Stimulated activated CD8-positive, alpha-beta memory T cell treated with anti-CD3 and anti-CD28 coated beads, Interleukin-7, amount 100 ng/mL, for 24 hours (primary cell): ENCODE measurements at regions not wholly inside any gene's neighbourhood (a gene's known extent, or its start where the extent isn't known, plus 50 kb on each side); places are given as distances from the start of the nearest gene placed in this dataset.

ENCODE experiments used
- DNase-seq: peaks from one replicate; pipeline ENCODE4 v3.0.0-alpha.2; 2020; ENCODE audit warnings: low read depth

- DNase-seq, result no peak
These were observed 212.1 kb upstream of the TNRC6C start for GRCh38 chr17:77746393-77746792.

GRCh38 chr17:77746896-77747554 lies 211.5 kb upstream of the TNRC6C start:
- DNase-seq, result no peak

- no peak for DNase-seq
These were observed 210.1 kb upstream of the TNRC6C start for GRCh38 chr17:77748436-77748835.

GRCh38 chr17:77749321-77749751 lies 209.2 kb upstream of the TNRC6C start:
- DNase-seq, result no peak

- DNase-seq, result no peak
These were observed 208.5 kb upstream of the TNRC6C start for GRCh38 chr17:77749989-77750388.

GRCh38 chr17:77750427-77751043 lies 208.0 kb upstream of the TNRC6C start:
- no peak for DNase-seq

GRCh38 chr17:77753246-77753645 lies 205.3 kb upstream of the TNRC6C start:
- no peak for DNase-seq

GRCh38 chr17:77753691-77754245 lies 204.7 kb upstream of the TNRC6C start:
- DNase-seq, result no peak

GRCh38 chr17:77754956-77755355 lies 203.5 kb upstream of the TNRC6C start:
- DNase-seq, result no peak

GRCh38 chr17:77755410-77755963 lies 203.0 kb upstream of the TNRC6C start:
- DNase-seq, result no peak

GRCh38 chr17:77756028-77756427 lies 202.5 kb upstream of the TNRC6C start:
- DNase-seq, result no peak

- no peak for DNase-seq
These were observed 201.5 kb upstream of the TNRC6C start for GRCh38 chr17:77756846-77757560.

GRCh38 chr17:77757561-77757898 lies 201.0 kb upstream of the TNRC6C start:
- DNase-seq, result no peak

- DNase-seq, result no peak
These were observed 195.5 kb upstream of the TNRC6C start for GRCh38 chr17:77763023-77763422.

- no peak for DNase-seq
These were observed 194.9 kb upstream of the TNRC6C start for GRCh38 chr17:77763575-77763974.

GRCh38 chr17:77765292-77765691 lies 193.2 kb upstream of the TNRC6C start:
- no peak for DNase-seq

- DNase-seq, result no peak
These were observed 191.4 kb upstream of the TNRC6C start for GRCh38 chr17:77767148-77767547.

- DNase-seq, result no peak
These were observed 190.2 kb upstream of the TNRC6C start for GRCh38 chr17:77768248-77768852.

- no peak for DNase-seq
These were observed 189.3 kb upstream of the TNRC6C start for GRCh38 chr17:77769215-77769614.

GRCh38 chr17:77769762-77770161 lies 188.7 kb upstream of the TNRC6C start:
- no peak for DNase-seq

- no peak for DNase-seq
These were observed 188.0 kb upstream of the TNRC6C start for GRCh38 chr17:77770331-77771105.

- DNase-seq, result no peak
These were observed 187.4 kb upstream of the TNRC6C start for GRCh38 chr17:77771145-77771544.
